Stimulated activated CD4-positive, alpha-beta T cell treated with anti-CD3 and anti-CD28 coated beads, Interleukin-15, amount 100 ng/mL, for 24 hours (primary cell): ENCODE measurements at regions not wholly inside any gene's neighbourhood (a gene's known extent, or its start where the extent isn't known, plus 50 kb on each side); places are given as distances from the start of the nearest gene placed in this dataset.
"Not testable (repeated sequence)": the region's sequence is repeated elsewhere in the genome, so short reads cannot be mapped to it uniquely, and the experiment has no call there.

Experiments
- DNase-seq: peaks from one replicate; pipeline ENCODE4 v3.0.0-alpha.2; 2020

- DNase-seq: no peak
These were observed 67.5 kb upstream of the CEP85L start for GRCh38 chr6:118718903-118719302.

- no peak for DNase-seq
These were observed 66.9 kb upstream of the CEP85L start for GRCh38 chr6:118718297-118718696.

DNA sequence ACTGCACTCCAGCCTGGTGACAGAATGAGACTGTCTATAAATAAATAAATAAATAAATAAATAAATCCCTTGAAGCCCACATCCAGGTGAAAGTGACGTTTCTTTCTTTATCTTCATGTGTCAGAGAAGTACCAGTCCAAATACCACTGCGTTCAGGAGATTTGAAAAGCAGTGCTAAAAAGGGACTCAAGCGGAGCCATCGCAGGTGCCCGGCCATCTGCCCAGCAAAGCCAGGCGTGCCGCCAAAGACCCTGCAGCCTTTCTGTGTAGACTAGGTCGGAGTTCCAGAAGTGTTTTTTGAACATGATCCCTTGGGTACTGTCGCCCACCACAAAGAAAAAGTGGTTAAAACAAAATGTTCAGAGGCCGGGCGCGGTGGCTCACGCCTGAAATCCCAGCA, 65.7 kb upstream of the CEP85L start:
- no peak for DNase-seq

DNA sequence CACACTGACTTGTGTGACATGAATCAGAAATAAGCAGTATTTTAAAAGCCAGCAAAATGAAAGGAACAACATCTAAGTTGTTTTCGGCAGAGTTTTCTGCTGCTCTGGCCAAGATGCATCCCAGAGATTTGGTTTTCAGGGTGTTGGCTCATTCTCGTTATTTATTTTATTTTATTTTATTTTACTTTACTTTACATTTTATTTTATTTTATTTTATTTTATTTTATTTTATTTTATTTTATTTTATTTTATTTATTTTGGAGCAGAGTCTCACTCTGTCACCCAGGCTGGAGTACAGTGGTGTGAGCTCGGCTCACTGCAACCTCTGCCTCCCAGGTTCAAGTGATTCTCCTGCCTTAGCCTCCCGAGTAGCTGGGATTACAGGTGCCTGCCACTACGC, 64.5 kb upstream of the CEP85L start:
- not testable (repeated sequence) for DNase-seq

DNA sequence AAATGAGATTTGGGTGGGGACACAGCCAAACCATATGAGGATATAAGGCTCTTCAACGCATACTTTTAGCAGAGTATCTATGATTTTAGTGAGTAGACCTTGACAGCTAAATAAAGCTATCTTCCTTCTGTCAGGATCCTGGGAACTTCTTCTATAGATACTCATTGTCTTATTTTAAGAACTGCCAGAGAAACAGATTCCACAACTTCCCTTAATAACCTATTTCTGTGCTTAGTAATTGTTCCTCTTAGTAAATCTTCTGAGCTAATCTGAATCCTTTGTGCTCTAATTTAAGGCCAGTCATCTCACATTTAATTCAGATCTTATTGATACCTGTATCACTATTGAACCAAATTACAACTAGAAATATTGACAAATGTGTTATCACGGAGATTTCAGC, 64.0 kb upstream of the CEP85L start:
- DNase-seq: no peak

GRCh38 chr6:118714756-118715155, 63.4 kb upstream of the CEP85L start:
- no peak for DNase-seq

DNA sequence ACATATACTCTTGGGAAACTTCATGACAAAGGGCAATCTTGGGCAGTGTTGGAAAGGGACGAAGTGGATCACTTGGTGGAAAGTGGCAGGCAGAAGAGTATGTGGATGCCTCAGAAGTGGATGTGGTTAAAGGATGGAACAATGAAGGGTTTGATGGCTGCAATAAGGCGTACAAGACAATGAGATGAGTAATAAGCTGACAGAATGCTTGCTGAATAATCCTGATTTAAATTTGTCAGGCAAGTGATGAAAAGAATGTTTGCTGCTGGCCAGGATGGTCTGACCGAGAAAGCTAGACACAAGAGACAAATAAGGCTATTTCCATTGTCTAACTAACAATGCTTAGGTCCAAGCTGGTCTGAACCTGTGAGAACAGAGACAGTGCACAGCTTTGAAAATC, 61.6 kb upstream of the CEP85L start:
- DNase-seq: no peak

DNA sequence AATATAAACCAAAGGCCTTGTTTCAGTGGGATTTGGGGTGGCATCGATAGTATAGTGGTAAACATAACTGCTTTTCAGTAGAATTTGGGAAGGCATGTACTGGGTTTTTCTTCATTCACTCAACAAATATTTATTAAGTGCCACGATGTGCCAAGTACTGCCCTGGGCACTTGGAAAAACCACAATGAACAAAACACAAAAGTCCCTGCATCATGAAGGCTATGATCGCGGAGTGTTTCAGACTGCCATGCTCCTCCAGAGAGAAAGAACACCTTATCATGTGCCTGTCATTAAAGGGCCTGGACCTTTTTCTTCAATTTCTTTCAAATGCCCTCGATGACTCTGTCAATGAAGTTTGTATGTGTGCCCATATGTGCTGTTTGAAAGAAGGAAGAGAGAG, 59.2 kb upstream of the CEP85L start:
- no peak for DNase-seq

DNA sequence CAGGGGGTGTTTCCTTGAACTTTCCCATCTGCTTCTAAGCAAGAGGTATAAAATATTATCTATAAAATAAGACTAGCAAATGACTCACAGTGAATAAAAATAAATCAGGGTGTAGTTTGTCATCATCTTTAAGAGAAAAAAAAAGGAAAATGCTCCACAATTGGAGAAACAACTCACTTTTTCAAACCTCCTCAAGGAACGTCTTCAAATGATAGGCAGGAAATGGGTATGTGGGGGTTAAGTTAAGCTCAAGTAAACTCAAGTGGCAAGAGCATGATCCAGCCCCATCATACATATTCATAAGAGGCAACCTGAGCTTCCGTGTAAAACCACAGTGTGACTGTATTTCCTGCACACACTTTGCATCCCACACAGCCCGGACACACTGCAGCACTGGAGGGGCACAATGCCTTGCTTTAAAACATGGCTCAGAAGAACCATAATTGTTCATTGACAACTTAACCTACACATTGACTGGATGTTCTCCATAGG, 58.5 kb upstream of the CEP85L start:
- DNase-seq: peak; percentile 82

GRCh38 chr6:118708744-118709143, 57.4 kb upstream of the CEP85L start:
- DNase-seq: no peak

DNA sequence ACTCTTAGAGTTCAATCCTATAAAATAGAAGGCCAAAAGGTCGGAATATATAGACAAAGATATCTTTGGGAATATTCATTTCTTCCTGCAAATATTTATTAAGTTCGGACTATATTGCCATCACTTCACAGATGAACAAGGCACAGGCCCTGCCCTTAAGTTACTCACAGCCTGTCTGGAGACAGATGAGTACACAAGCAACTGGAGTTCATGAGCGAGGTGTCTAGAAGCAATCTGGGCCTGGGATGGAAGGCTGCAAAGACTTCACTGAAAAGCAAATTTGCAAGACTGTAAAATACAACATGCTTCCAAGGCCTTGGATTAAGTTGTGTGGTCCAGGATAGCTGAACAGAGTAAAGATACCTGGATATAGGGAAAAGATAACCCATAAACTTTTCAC, 56.7 kb upstream of the CEP85L start:
- DNase-seq: peak; percentile 32

GRCh38 chr6:118706702-118707101, 55.3 kb upstream of the CEP85L start:
- DNase-seq: no peak

DNA sequence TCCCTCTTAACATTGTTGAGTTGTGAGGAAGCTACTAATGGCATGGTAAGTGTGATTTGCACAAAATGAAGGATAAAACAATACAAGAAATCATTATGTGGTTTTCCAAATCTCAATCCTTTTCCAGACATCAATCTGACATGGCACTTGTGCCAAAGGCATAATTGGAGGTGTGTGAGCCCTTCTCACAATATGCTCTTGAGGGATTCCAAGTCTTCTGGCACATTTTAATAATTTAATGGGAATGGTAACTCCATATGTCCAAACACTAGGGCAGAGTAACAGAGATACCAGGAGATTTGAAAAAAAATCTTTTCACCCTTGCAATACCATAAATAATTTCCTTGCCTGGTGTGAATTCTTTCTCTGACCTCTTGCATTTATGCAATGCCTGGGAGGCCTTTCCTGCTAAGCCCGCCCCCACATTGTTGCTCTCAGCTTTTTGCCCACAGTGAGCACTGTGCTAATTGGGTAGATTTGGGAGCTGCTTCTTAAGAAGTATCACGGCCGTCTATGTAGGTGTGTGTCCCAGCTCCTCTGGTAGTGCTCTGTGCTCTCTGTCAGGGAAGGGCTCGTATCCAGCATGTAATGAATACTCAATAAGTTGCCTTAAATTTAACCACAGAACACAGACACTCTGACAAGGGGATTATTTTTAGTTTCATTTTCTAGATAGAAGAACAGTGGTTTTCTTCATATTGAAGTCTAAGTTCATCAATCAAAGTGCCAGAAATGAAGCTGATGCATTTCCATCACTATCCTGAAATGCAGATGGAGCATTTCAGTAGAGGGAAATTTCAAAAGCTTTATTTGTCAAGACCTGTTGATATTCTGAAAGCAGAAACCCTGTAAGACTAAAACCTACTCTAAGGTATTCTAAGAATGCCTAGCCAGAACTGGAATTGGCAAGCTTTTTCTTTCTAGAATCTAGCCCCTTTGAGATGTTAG, 54.4 kb upstream of the CEP85L start:
- DNase-seq: peak; percentile 57

DNA sequence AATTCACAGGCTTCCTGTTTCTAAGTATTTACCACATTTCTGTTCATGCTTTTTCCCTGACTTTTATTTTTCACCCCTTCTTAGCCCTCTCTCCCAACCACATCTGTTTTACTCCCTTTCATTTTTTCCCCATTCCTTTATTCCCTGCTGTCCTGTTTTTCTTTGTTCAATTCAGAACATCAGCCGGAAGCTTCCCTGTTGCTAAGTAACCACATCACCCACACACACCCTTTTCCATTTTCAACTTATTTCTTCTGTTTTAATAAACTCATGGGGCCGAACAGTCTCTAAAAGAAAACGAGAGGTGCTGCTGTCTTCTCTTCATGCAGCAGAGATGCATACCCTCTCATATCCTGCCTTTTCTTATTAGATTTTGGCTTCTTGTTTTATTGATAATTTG, 53.5 kb upstream of the CEP85L start:
- no peak for DNase-seq

GRCh38 chr6:118701260-118701659, 49.9 kb upstream of the CEP85L start:
- not testable (repeated sequence) for DNase-seq
